ENCODE measurements at regions not wholly inside any gene's neighbourhood (a gene's known extent, or its start where the extent isn't known, plus 50 kb on each side); places are given as distances from the start of the nearest gene placed in this dataset.
"Not testable (repeated sequence)": the region's sequence is repeated elsewhere in the genome, so short reads cannot be mapped to it uniquely, and the experiment has no call there.

DNA sequence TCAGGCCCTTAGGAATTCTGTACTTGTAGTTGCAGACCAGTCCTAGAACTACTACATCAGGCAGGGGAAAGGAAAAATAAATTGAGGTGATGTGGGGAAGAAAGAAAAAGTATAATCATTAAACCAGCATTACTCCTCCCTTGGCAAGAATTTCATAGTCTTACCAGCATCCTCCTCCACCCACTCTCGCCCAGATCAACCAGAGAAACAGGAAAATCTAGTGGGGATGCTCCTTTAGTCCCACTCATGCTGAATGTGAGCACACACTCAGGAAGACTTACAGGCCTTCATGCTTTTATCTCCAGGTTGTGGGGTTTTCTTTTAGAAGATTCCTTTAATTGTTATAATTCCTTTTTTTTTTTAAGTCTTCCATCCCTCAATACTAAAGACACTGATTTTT lies 129.3 kb upstream of the CCDC150 start:
- H3K4me3 ChIP-seq (ENCODE audit: low read length in 2 of 2): no peak overlapping the region
- H3K27me3 ChIP-seq (ENCODE audit: control insufficient read depth in 1 of 2, insufficient read depth in 2 of 2, low read length in 2 of 2): no peaks in the 10 kb centered on the region
- no peak overlapping the region for H3K27ac ChIP-seq (ENCODE audit: low read length)
- no peak overlapping the region for H3K9ac ChIP-seq (ENCODE audit: low read length in 2 of 2)
- H3K36me3 ChIP-seq (ENCODE audit: control insufficient read depth in 2 of 2, insufficient read depth in 2 of 2, low read length in 2 of 2): no peaks in the 10 kb centered on the region
- no peaks in the 10 kb centered on the region for H3K4me1 ChIP-seq (ENCODE audit: control insufficient read depth, insufficient read depth, low read length)
- H3K9me3 ChIP-seq (ENCODE audit: control insufficient read depth in 2 of 2, low read length in 2 of 2): no peaks in the 10 kb centered on the region

DNA sequence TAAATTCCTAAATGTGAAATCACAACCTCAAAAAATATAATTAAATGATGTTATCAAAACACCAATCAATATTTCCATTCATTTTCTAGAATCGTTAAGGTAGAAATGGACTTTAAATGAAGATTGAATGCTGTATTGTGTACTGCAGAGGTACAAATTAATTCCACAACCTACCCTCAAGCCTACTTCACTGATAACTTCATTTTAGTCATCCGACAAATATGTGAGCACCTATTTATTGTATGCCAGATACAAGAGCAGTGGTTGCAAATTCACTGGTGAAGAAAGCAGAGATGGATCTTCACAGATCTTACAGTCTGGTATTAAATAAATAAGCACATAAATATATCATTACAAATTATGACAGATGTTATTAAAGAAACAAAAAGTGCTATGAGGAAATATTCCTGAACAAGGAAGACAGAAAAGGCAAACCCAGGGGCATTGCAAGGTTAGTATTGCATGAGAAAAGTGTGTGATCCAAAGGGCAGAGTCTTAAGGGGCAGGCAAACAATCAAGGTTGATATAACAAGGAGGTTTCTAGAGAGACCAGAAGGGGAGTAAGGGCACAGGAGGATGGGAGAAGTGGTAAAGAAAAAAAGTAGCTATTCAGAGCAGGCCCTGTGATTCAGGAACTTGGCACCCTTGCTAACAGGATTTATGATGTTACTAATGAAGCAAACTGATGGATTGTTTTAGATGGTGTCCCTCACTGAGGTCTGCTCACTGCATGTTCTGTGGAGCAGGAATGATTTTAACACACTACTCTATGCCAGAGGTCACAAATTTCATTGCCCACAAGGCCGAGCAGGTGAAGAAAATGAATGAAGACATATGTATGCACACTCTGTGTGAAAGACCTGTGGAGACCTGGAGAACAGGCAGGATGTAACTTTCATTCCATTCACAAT lies 128.0 kb upstream of the CCDC150 start:
- Histone ChIP-seq H3K27ac (ENCODE audit: low read length) (no peak overlapping the region), H3K36me3 (ENCODE audit: control insufficient read depth in 2 of 2, insufficient read depth in 2 of 2, low read length in 2 of 2) (no peaks in the 10 kb centered on the region), H3K27me3 (ENCODE audit: control insufficient read depth in 1 of 2, insufficient read depth in 2 of 2, low read length in 2 of 2) (no peaks in the 10 kb centered on the region), H3K9me3 (ENCODE audit: control insufficient read depth in 2 of 2, low read length in 2 of 2) (no peaks in the 10 kb centered on the region), H3K4me1 (ENCODE audit: control insufficient read depth, insufficient read depth, low read length) (no peaks in the 10 kb centered on the region), H3K9ac (ENCODE audit: low read length in 2 of 2) (no peak overlapping the region), H3K4me3 (ENCODE audit: low read length in 2 of 2) (no peak overlapping the region)

DNA sequence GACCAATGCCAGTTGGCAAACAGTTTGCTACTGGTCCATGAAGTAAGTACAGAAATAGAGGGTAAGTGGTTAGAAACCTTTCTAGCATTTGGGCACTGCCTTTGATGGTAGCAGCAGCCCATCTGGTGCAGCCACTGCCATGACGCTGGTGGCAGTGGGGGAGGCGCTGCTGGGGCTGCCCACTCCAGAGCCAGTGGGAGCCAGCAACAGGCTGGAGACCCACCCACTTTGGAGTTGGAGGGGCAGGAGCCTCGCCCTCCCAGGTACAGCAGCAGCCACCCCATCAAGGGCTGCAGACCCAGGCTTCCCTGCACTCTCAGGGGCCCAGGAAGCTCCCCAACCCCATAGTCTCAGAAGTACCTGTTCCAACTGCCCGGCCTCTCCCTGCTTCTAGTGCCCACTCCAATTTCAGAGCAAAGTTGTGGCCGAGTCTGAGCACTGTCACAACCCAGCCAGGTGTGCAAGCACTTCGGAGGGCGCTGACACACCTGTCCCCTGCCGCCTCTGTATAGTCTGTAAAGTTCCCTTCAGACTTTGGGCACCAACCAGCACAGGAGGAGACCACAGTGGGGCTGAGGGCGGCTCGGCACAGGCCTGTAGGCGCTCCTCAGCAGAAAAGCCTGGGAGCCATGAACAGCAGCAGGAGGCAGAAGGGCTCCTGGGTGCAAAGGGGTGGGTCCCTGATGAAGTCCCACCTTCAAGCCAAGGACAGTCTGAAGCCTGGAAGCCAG lies 125.6 kb upstream of the CCDC150 start:
- Histone ChIP-seq H3K9me3 (ENCODE audit: control insufficient read depth in 2 of 2, low read length in 2 of 2) (no peaks in the 10 kb centered on the region), H3K27ac (ENCODE audit: low read length) (no peak overlapping the region), H3K36me3 (ENCODE audit: control insufficient read depth in 2 of 2, insufficient read depth in 2 of 2, low read length in 2 of 2) (no peaks in the 10 kb centered on the region), H3K4me1 (ENCODE audit: control insufficient read depth, insufficient read depth, low read length) (no peaks in the 10 kb centered on the region), H3K4me3 (ENCODE audit: low read length in 2 of 2) (no peak overlapping the region), H3K9ac (ENCODE audit: low read length in 2 of 2) (no peak overlapping the region), H3K27me3 (ENCODE audit: control insufficient read depth in 1 of 2, insufficient read depth in 2 of 2, low read length in 2 of 2) (no peaks in the 10 kb centered on the region)

- Histone ChIP-seq H3K9me3 (ENCODE audit: control insufficient read depth in 2 of 2, low read length in 2 of 2) (no peaks in the 10 kb centered on the region), H3K4me3 (ENCODE audit: low read length in 2 of 2) (no peak overlapping the region), H3K27ac (ENCODE audit: low read length) (no peak overlapping the region), H3K36me3 (ENCODE audit: control insufficient read depth in 2 of 2, insufficient read depth in 2 of 2, low read length in 2 of 2) (no peaks in the 10 kb centered on the region), H3K4me1 (ENCODE audit: control insufficient read depth, insufficient read depth, low read length) (no peaks in the 10 kb centered on the region), H3K9ac (ENCODE audit: low read length in 2 of 2) (no peak overlapping the region), H3K27me3 (ENCODE audit: control insufficient read depth in 1 of 2, insufficient read depth in 2 of 2, low read length in 2 of 2) (no peaks in the 10 kb centered on the region)
These were observed 124.9 kb upstream of the CCDC150 start for GRCh38 chr2:196514641-196515040.

DNA sequence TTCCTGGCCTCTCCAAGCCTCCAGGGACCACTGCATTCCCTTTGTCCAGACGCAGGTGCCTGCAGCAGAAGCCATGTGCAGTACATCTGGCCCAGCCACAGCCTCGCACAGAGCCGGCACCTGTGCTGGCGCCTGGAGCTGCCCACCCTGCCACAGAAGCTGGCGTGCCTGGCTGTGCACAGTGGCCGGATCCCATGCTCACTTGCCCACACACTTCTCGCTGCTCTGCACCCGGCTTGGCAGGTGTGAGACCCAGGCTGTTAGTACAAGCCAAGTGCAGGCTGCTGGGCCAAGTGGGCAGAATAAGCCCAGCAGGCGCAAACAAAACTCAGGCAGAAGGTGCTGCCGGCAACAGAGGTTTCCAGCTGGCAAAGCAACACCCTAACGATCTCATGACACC lies 124.5 kb upstream of the CCDC150 start:
- Histone ChIP-seq H3K36me3 (ENCODE audit: control insufficient read depth in 2 of 2, insufficient read depth in 2 of 2, low read length in 2 of 2) (no peaks in the 10 kb centered on the region), H3K4me3 (ENCODE audit: low read length in 2 of 2) (no peak overlapping the region), H3K27me3 (ENCODE audit: control insufficient read depth in 1 of 2, insufficient read depth in 2 of 2, low read length in 2 of 2) (no peaks in the 10 kb centered on the region), H3K4me1 (ENCODE audit: control insufficient read depth, insufficient read depth, low read length) (no peaks in the 10 kb centered on the region), H3K9me3 (ENCODE audit: control insufficient read depth in 2 of 2, low read length in 2 of 2) (no peaks in the 10 kb centered on the region), H3K27ac (ENCODE audit: low read length) (no peak overlapping the region), H3K9ac (ENCODE audit: low read length in 2 of 2) (no peak overlapping the region)

DNA sequence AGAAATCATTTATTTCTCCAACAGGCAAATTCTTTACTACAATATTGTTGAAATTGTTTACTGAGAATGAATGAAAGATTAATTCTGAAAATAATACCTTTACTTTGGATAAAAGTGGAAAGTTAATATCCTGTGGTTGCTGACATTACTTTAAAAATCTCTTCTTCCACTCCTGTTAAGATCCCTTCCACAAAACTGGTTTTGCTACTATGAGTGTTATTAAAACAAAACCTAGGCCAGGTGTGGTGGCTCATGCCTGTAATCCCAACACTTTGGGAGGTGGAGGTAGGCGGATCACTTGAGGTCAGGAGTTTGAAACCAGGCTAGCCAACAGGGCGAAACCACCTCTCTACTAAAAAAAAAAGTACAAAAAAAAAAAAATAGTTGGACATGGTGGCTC lies 123.9 kb upstream of the CCDC150 start:
- Histone ChIP-seq H3K9ac (ENCODE audit: low read length in 2 of 2) (no peak overlapping the region), H3K4me1 (ENCODE audit: control insufficient read depth, insufficient read depth, low read length) (no peaks in the 10 kb centered on the region), H3K36me3 (ENCODE audit: control insufficient read depth in 2 of 2, insufficient read depth in 2 of 2, low read length in 2 of 2) (no peaks in the 10 kb centered on the region), H3K27me3 (ENCODE audit: control insufficient read depth in 1 of 2, insufficient read depth in 2 of 2, low read length in 2 of 2) (no peaks in the 10 kb centered on the region), H3K27ac (ENCODE audit: low read length) (no peak overlapping the region), H3K4me3 (ENCODE audit: low read length in 2 of 2) (no peak overlapping the region), H3K9me3 (ENCODE audit: control insufficient read depth in 2 of 2, low read length in 2 of 2) (no peaks in the 10 kb centered on the region)

- Histone ChIP-seq H3K27ac (ENCODE audit: low read length) (no peak overlapping the region), H3K36me3 (ENCODE audit: control insufficient read depth in 2 of 2, insufficient read depth in 2 of 2, low read length in 2 of 2) (no peaks in the 10 kb centered on the region), H3K27me3 (ENCODE audit: control insufficient read depth in 1 of 2, insufficient read depth in 2 of 2, low read length in 2 of 2) (no peaks in the 10 kb centered on the region), H3K9ac (ENCODE audit: low read length in 2 of 2) (no peak overlapping the region), H3K4me3 (ENCODE audit: low read length in 2 of 2) (no peak overlapping the region), H3K9me3 (ENCODE audit: control insufficient read depth in 2 of 2, low read length in 2 of 2) (no peaks in the 10 kb centered on the region), H3K4me1 (ENCODE audit: control insufficient read depth, insufficient read depth, low read length) (no peaks in the 10 kb centered on the region)
These were observed 123.0 kb upstream of the CCDC150 start for GRCh38 chr2:196516564-196516963.

GRCh38 chr2:196520605-196521004 lies 118.9 kb upstream of the CCDC150 start:
- Histone ChIP-seq H3K9ac (ENCODE audit: low read length in 2 of 2) (no peak overlapping the region), H3K27ac (ENCODE audit: low read length) (no peak overlapping the region), H3K4me3 (ENCODE audit: low read length in 2 of 2) (no peak overlapping the region)

GRCh38 chr2:196526981-196527725 lies 112.4 kb upstream of the CCDC150 start:
- not testable (repeated sequence) for H3K4me3 ChIP-seq (ENCODE audit: low read length in 2 of 2); H3K4me1 ChIP-seq (ENCODE audit: control insufficient read depth, insufficient read depth, low read length); H3K9ac ChIP-seq (ENCODE audit: low read length in 2 of 2); H3K36me3 ChIP-seq (ENCODE audit: control insufficient read depth in 2 of 2, insufficient read depth in 2 of 2, low read length in 2 of 2); H3K9me3 ChIP-seq (ENCODE audit: control insufficient read depth in 2 of 2, low read length in 2 of 2); H3K27ac ChIP-seq (ENCODE audit: low read length); H3K27me3 ChIP-seq (ENCODE audit: control insufficient read depth in 1 of 2, insufficient read depth in 2 of 2, low read length in 2 of 2)

More at GRCh38 chr2:196520605-196521004, 118.9 kb upstream of the CCDC150 start:
- H3K27me3 ChIP-seq (ENCODE audit: control insufficient read depth in 1 of 2, insufficient read depth in 2 of 2, low read length in 2 of 2): no peaks in the 10 kb centered on the region
- H3K4me1 ChIP-seq (ENCODE audit: control insufficient read depth, insufficient read depth, low read length): no peaks in the 10 kb centered on the region
- no peaks in the 10 kb centered on the region for H3K36me3 ChIP-seq (ENCODE audit: control insufficient read depth in 2 of 2, insufficient read depth in 2 of 2, low read length in 2 of 2)
- no peaks in the 10 kb centered on the region for H3K9me3 ChIP-seq (ENCODE audit: control insufficient read depth in 2 of 2, low read length in 2 of 2)

DNA sequence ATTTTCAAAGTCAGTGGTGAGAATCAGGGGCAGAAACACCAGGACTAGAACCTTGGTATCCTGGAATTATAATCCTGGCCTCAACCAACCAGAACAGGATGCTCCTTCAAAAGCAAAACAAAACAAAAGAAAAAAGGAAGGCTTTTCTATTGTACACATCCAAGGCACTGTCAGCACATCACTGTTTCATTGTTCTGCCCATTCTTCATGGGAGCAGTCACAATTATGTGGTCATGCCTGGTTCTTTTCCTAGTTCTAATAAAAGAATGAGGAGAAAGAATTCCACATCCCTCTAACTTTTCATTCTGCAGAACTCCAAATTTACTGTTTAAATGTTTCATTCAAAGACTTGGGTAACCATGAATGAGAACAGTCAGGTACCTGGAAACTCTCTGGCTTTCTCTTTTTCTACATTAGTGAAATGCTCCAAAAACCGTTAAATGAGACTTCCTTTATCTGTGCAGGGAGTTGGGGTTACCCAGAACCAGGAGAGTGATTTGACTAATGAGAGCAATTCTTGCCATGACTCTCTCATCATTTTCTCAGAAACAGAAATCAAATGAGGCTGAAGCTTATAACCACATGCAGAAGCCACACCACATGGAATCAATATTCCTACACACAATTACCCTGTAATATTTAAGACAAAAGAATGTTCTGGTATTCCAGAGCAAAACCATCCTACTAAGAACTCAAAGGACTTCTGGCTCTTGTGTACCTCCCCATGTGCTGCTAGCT lies 110.9 kb upstream of the CCDC150 start:
- H3K36me3 ChIP-seq (ENCODE audit: control insufficient read depth in 2 of 2, insufficient read depth in 2 of 2, low read length in 2 of 2): no peaks in the 10 kb centered on the region
- H3K27ac ChIP-seq (ENCODE audit: low read length): no peak overlapping the region
- no peak overlapping the region for H3K4me3 ChIP-seq (ENCODE audit: low read length in 2 of 2)
- no peak overlapping the region for H3K9ac ChIP-seq (ENCODE audit: low read length in 2 of 2)
- H3K27me3 ChIP-seq (ENCODE audit: control insufficient read depth in 1 of 2, insufficient read depth in 2 of 2, low read length in 2 of 2): no peaks in the 10 kb centered on the region
- no peaks in the 10 kb centered on the region for H3K4me1 ChIP-seq (ENCODE audit: control insufficient read depth, insufficient read depth, low read length)
- H3K9me3 ChIP-seq (ENCODE audit: control insufficient read depth in 2 of 2, low read length in 2 of 2): peaks cover 0 to 3% of the 10 kb centered on the region in 2 donors

Measured in stomach smooth muscle (tissue), 2 donors.